ENCODE measurements at regions not wholly inside any gene's neighbourhood (a gene's known extent, or its start where the extent isn't known, plus 50 kb on each side); places are given as distances from the start of the nearest gene placed in this dataset.
A peak's percentile ranks its signal among the peaks of the same experiment; 100 is the strongest.
"Not testable (repeated sequence)": the region's sequence is repeated elsewhere in the genome, so short reads cannot be mapped to it uniquely, and the experiment has no call there.

DNA sequence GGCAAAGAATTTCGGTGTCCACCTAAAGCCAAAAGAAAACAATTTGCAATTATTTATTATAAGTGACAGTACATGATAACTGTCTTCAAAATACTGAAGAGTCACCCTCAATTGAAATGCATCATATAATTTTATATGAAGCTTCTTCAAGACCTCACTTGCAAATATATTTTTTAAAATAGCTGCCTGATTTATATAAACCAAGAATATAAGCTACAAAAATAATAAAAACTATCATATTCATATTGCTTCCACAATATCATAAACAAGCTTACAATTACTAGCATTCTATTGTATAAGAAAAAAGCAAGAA, 144.1 kb downstream of the CETN3 start:
- TF ChIP-seq, protein P1, sequence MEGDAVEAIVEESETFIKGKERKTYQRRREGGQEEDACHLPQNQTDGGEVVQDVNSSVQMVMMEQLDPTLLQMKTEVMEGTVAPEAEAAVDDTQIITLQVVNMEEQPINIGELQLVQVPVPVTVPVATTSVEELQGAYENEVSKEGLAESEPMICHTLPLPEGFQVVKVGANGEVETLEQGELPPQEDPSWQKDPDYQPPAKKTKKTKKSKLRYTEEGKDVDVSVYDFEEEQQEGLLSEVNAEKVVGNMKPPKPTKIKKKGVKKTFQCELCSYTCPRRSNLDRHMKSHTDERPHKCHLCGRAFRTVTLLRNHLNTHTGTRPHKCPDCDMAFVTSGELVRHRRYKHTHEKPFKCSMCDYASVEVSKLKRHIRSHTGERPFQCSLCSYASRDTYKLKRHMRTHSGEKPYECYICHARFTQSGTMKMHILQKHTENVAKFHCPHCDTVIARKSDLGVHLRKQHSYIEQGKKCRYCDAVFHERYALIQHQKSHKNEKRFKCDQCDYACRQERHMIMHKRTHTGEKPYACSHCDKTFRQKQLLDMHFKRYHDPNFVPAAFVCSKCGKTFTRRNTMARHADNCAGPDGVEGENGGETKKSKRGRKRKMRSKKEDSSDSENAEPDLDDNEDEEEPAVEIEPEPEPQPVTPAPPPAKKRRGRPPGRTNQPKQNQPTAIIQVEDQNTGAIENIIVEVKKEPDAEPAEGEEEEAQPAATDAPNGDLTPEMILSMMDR (IDR thresholded peaks at IDR 0.05; ENCODE audit: insufficient read depth, low read depth, low read length, missing control alignments): no peak
- DNase-seq (ENCODE audit: low read depth): no peak
- no peak overlapping the region for H3K4me3 ChIP-seq (ENCODE audit: low read length)

DNA sequence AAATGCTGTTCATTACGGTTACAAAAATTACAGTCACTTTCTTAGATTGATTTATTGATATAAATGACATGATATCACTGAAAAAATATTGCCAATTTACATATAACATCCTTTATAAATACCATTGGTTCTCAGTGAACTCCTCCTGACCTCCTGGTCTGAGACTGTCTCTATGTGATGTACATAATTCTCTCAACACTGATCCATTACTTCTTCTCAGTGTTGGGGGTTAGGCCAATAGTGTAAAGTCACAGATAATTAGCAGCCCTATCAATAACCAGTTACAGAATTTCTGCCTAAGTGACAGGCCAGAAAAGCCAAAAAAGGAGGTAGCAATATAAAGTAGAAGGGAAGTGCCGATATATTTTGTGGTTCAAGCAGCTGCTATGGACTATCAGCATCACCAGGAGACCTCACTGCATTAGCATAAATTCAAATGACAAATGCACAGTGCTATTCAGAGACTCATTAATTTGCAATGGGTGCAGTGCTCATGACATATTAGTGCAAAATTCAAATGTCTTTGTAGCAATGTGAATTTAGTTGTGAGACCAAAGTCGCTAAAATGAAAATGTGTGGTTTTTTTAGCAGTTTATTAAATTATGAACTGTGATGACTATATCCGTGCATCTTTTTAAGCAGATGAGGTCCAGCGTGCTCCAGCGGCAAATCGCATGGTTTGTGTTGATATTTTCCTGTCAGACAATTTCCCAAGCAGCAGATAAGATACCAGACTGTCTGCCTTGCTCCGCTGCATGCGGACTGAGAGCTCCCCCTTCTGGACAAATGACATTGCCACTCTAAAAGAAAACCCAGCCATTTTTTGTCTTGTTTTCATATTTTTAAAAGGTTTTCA, 144.6 kb downstream of the CETN3 start:
- no peak overlapping the region for H3K4me3 ChIP-seq (ENCODE audit: low read length)
- DNase-seq (ENCODE audit: low read depth): peak; percentile 68
- TF ChIP-seq, protein P1 (IDR thresholded peaks at IDR 0.05; ENCODE audit: insufficient read depth, low read depth, low read length, missing control alignments): peak; percentile 98

DNA sequence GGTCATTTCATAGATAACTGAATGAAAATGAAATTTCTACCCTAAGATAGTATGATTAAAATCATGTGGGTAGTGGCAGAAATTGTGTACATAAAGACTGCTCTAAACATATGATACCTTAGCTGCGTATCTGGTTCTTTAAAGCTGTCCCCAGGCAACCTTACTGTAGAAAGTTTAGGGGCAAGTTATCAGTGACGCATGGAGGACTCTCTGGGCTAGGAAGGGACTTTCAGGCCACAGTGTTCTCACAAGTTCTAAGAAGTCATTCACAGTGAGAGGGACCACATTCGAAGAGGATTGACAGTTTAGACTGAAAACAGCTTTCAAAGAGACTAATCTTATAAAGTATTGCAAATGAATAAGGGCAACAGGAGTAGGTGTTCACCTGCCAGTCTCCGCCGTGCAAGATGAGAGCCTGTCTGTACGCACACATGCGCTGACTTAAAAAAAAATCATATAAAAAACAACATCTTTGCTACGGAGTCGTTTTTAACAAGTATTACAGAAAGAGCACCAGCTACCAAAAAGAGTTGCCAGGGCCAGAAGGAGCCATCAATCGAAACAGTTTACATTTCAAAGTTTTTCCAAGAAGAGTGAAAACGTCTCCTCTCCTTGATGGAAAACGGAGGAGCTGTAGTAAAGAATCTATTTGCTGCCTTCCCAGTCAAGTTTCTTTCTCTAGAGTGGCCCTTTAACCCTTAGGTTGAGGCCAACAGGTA, 146.3 kb downstream of the CETN3 start:
- TF ChIP-seq, protein P1 (IDR thresholded peaks at IDR 0.05; ENCODE audit: insufficient read depth, low read depth, low read length, missing control alignments): no peak
- no peak for DNase-seq (ENCODE audit: low read depth)

DNA sequence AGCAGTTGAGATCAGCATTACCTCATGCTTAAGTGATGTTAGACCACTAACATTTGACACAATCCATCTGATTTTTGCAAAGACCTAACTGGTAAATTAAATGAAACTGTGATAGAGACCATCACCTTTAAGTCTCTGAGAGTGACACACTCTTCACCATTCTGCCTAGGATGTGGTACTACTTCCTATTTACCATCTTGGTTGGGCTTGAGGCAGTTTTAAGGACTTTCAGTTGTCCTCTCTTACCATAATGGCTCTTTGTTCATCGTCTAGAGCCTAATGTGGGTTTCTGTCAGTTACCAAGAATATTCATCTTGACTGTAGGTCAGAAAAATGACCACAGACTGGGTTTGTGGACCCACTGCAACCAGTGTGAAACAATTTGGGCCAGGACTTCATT, 158.1 kb downstream of the CETN3 start:
- TF ChIP-seq, protein P1 (IDR thresholded peaks at IDR 0.05; ENCODE audit: insufficient read depth, low read depth, low read length, missing control alignments): no peak
- no peak for DNase-seq (ENCODE audit: low read depth)
- H3K4me3 ChIP-seq (ENCODE audit: low read length): no peak overlapping the region

More for the DNA sequence above, 146.3 kb downstream of the CETN3 start:
- H3K4me3 ChIP-seq (ENCODE audit: low read length): no peak overlapping the region

DNA sequence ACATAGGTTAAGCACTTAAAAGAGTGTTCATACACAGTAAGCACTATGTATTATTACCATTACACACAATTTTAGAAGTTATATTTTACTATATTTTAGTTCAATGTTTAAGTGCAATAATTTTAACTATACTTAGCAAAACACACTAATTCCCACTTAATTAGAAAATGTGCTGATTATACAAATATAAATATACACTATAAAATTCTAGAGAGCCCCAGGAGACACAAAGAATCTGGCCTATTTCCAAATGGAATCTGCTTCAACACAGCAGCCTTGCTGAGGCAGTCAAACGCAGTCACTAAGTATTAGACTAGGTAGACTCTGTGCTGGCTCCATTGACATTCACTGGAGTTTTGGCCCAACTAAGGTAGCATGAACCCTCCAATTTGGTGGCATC, 160.9 kb downstream of the CETN3 start:
- H3K4me3 ChIP-seq (ENCODE audit: low read length): no peak overlapping the region
- TF ChIP-seq, protein P1 (IDR thresholded peaks at IDR 0.05; ENCODE audit: insufficient read depth, low read depth, low read length, missing control alignments): no peak
- DNase-seq (ENCODE audit: low read depth): no peak

DNA sequence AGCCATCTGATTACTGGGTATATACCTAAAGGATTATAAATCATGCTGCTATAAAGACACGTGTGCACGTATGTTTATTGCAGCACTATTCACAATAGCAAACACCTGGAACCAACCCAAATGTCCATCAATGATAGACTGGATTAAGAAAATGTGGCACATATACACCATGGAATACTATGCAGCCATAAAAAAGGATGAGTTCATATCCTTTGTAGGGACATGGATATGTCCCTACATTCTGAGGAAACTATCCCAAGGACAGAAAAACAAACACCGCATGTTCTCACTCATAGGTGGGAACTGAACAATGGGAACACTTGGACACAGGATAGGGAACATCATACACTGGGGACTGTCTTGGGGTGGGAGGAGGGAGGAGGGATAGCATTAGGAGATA, 165.7 kb downstream of the CETN3 start:
- DNase-seq (ENCODE audit: low read depth); H3K4me3 ChIP-seq (ENCODE audit: low read length): not testable (repeated sequence)

DNA sequence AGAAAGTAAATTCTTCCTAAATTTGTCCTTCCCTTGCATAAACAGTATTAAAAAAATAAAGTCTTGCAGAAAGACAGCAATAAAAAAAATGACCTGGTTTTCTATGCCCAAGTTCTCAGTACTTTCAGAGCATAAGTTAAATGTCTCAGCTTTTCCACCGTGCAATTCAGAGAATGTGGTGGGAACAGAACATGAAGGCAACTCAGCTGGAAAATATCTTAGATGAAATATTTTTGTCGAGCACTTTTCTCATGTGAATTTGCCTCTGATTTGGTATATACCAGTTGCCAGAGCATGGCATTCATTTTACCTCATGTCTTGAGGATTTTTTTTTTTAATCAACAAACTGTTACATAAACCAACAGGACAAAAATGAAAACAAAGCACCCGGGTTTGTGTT, 176.1 kb downstream of the CETN3 start:
- H3K4me3 ChIP-seq (ENCODE audit: low read length): no peak overlapping the region
- DNase-seq (ENCODE audit: low read depth): no peak
- TF ChIP-seq, protein P1 (IDR thresholded peaks at IDR 0.05; ENCODE audit: insufficient read depth, low read depth, low read length, missing control alignments): no peak
